Dedifferentiated amniotic fluid mesenchymal stem cell (primary cell): ENCODE measurements at regions not wholly inside any gene's neighbourhood (a gene's known extent, or its start where the extent isn't known, plus 50 kb on each side); places are given as distances from the start of the nearest gene placed in this dataset.
A peak's percentile ranks its signal among the peaks of the same experiment; 100 is the strongest.

ENCODE experiments used
- DNase-seq: peaks from one replicate; pipeline ENCODE4 v3.0.0-alpha.2; 2016; ENCODE audit errors: extremely low spot score

- no peak for DNase-seq
These were observed 488.6 kb upstream of the SGCD start for GRCh38 chr5:155838394-155838793.

- no peak for DNase-seq
These were observed 487.5 kb upstream of the SGCD start for GRCh38 chr5:155839251-155840037.

GRCh38 chr5:155844542-155844941 is 482.4 kb upstream of the SGCD start:
- DNase-seq = no peak

- DNase-seq = no peak
These were observed 476.6 kb upstream of the SGCD start for GRCh38 chr5:155850370-155850769.

GRCh38 chr5:155866971-155867370 is 460.0 kb upstream of the SGCD start:
- DNase-seq = no peak

GRCh38 chr5:155867522-155868088 is 459.4 kb upstream of the SGCD start:
- DNase-seq = no peak

GRCh38 chr5:155870636-155871035 is 456.3 kb upstream of the SGCD start:
- no peak for DNase-seq

GRCh38 chr5:155871623-155872022 is 455.3 kb upstream of the SGCD start:
- no peak for DNase-seq

GRCh38 chr5:155872629-155873220 is 454.2 kb upstream of the SGCD start:
- DNase-seq = no peak

GRCh38 chr5:155878991-155879575 is 447.9 kb upstream of the SGCD start:
- peak; percentile 51 for DNase-seq

- no peak for DNase-seq
These were observed 442.9 kb upstream of the SGCD start for GRCh38 chr5:155884041-155884440.

GRCh38 chr5:155885199-155885598 is 441.8 kb upstream of the SGCD start:
- DNase-seq = no peak

GRCh38 chr5:155886311-155887031 is 440.5 kb upstream of the SGCD start:
- no peak for DNase-seq

- DNase-seq = no peak
These were observed 431.5 kb upstream of the SGCD start for GRCh38 chr5:155895484-155895883.

- DNase-seq = peak; percentile 24
These were observed 429.2 kb upstream of the SGCD start for GRCh38 chr5:155897761-155898160.

- no peak for DNase-seq
These were observed 428.7 kb upstream of the SGCD start for GRCh38 chr5:155898284-155898683.

GRCh38 chr5:155903791-155904190 is 423.2 kb upstream of the SGCD start:
- DNase-seq = no peak

GRCh38 chr5:155905364-155905763 is 421.6 kb upstream of the SGCD start:
- no peak for DNase-seq

- no peak for DNase-seq
These were observed 420.9 kb upstream of the SGCD start for GRCh38 chr5:155906046-155906445.

- DNase-seq = no peak
These were observed 418.4 kb upstream of the SGCD start for GRCh38 chr5:155908543-155908942.

GRCh38 chr5:155912291-155912690 is 414.7 kb upstream of the SGCD start:
- DNase-seq = no peak

GRCh38 chr5:155914766-155915165 is 412.2 kb upstream of the SGCD start:
- DNase-seq = no peak
